HG03558 (cell line): ENCODE measurements at regions not wholly inside any gene's neighbourhood (a gene's known extent, or its start where the extent isn't known, plus 50 kb on each side); places are given as distances from the start of the nearest gene placed in this dataset.
"Not testable (repeated sequence)": the region's sequence is repeated elsewhere in the genome, so short reads cannot be mapped to it uniquely, and the experiment has no call there.

Experiments
- ATAC-seq: cut with Tn5 transposase; IDR thresholded peaks from one replicate; pipeline ENCODE4 v1.9.1; 2021; ENCODE audit warnings: moderate number of reproducible peaks; ENCODE audit not compliant: unreplicated experiment; ENCODE audit errors: extremely low read depth

GRCh38 chrX:40262157-40263013, 164.6 kb upstream of the BCOR start:
- ATAC-seq, result no peak

- no peak for ATAC-seq
These were observed 164.0 kb upstream of the BCOR start for GRCh38 chrX:40261833-40262156.

- no peak for ATAC-seq
These were observed 162.5 kb upstream of the BCOR start for GRCh38 chrX:40260146-40260747.

- no peak for ATAC-seq
These were observed 161.2 kb upstream of the BCOR start for GRCh38 chrX:40258909-40259308.

GRCh38 chrX:40253771-40254170, 156.0 kb upstream of the BCOR start:
- no peak for ATAC-seq

GRCh38 chrX:40249582-40249981, 151.8 kb upstream of the BCOR start:
- no peak for ATAC-seq

GRCh38 chrX:40248822-40249221, 151.1 kb upstream of the BCOR start:
- ATAC-seq, result no peak

GRCh38 chrX:40247848-40248622, 150.3 kb upstream of the BCOR start:
- no peak for ATAC-seq

- no peak for ATAC-seq
These were observed 149.6 kb upstream of the BCOR start for GRCh38 chrX:40247382-40247781.

GRCh38 chrX:40245488-40246071, 147.8 kb upstream of the BCOR start:
- ATAC-seq, result no peak

GRCh38 chrX:40244980-40245379, 147.2 kb upstream of the BCOR start:
- no peak for ATAC-seq

GRCh38 chrX:40243755-40244515, 146.2 kb upstream of the BCOR start:
- no peak for ATAC-seq

- ATAC-seq, result no peak
These were observed 143.1 kb upstream of the BCOR start for GRCh38 chrX:40240844-40241243.

- no peak for ATAC-seq
These were observed 140.0 kb upstream of the BCOR start for GRCh38 chrX:40237731-40238178.

- no peak for ATAC-seq
These were observed 132.9 kb upstream of the BCOR start for GRCh38 chrX:40230646-40231045.

- no peak for ATAC-seq
These were observed 129.4 kb upstream of the BCOR start for GRCh38 chrX:40227125-40227524.

GRCh38 chrX:40224658-40225057, 126.9 kb upstream of the BCOR start:
- ATAC-seq, result no peak

- not testable (repeated sequence) for ATAC-seq
These were observed 124.9 kb upstream of the BCOR start for GRCh38 chrX:40222612-40223011.

GRCh38 chrX:40213092-40213491, 115.3 kb upstream of the BCOR start:
- no peak for ATAC-seq

- no peak for ATAC-seq
These were observed 112.3 kb upstream of the BCOR start for GRCh38 chrX:40209951-40210617.
